HG03520 (cell line): ENCODE measurements at regions not wholly inside any gene's neighbourhood (a gene's known extent, or its start where the extent isn't known, plus 50 kb on each side); places are given as distances from the start of the nearest gene placed in this dataset.

Experiments used
- ATAC-seq: cut with Tn5 transposase; IDR thresholded peaks from one replicate; pipeline ENCODE4 v1.9.1; 2021; ENCODE audit warnings: mild to moderate bottlenecking, moderate library complexity; ENCODE audit not compliant: unreplicated experiment

DNA sequence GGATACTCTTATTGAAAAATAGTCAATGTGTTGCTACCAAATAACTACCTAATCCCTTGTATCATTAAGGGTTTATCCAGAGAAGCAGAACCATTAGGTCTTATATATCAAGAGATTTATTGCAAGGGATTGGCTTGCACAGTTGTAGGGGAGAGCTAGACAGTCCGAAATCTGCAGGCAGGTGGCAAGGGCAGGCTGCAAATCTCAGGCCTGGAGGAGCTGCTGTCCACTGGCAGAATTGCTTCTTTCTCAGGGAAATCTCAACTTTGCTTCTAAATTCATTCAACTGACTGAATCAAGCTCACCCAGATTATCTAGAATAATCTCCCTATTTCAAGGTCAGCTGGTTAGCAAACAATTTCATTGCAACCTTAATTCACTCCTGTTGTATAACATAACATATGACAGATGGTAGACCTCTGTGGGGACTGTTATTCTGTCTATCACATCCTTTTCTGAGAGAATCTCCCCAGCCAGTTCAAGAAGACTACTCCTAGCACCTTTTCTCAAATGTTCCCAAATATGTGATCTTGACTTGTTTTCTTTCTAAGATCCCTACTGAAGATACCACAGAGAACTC, 194.2 kb downstream of the NHLRC3 start:
- no peak for ATAC-seq

DNA sequence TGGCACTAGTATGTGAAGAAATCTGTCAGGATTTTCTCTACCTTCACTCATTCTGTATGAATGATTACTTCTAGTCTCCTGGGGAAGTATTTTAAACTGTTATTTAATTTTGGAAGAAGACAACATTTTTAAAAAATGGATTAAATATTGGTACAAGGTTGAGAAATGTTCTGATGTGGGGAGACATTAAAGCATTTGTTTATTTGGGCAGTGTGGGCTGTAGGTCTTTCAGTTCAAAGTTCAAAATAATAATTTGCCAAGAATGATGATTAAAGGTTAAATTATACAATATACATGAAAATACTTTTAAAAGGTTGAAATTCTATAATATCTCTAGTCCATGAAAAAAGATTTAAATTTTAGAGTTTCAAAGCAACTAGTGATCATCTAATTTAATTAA, 194.7 kb downstream of the NHLRC3 start:
- no peak for ATAC-seq

DNA sequence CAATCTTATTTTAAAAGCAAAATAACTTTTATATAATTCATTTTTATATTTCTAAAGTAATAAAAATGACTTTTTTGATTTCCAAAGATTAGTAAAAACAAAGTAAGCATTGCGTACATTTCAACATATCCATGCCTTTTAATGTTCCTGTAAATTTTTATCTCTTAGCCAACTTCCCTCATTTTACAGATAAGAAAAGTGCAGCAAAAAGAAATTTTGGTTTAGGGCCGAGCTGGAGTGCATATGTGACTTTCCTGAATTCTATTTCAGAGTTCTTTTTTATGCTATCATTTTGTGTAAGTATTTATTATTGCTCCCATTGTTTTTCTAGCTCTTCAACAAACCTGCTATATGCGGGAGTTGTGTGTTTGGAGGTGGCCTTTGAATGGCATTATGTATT, 195.3 kb downstream of the NHLRC3 start:
- ATAC-seq, result no peak

DNA sequence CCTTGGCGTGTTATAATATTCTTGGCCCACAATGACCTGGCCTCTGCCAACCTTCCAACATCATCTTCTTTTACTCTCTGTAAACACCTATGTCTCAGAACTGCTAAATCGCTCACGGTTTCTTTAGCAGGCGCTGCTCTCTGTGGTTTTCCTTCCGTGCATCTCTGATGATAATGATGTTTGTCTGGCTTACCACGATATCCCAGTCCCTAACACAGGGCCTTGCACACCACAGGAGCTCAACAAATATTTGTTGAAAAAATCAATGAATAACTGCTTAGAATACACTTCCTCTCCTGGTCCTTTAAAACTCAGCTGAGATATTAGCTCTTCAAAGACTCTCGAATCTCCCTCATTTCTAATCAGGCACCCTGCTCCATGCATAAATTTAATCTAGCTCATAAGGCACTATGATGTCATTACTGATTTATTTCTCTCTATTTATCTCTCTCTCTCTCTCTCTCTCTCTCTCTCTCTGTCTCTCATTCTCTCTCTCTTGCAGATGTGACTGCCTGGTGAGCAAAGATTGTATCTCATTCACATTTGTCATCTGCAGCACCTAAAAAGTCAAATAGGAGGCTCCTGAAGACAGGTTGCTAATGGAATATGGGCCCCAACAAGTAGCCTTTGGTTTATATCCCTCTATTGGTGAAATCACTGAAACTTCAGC, 206.4 kb downstream of the NHLRC3 start:
- no peak for ATAC-seq

DNA sequence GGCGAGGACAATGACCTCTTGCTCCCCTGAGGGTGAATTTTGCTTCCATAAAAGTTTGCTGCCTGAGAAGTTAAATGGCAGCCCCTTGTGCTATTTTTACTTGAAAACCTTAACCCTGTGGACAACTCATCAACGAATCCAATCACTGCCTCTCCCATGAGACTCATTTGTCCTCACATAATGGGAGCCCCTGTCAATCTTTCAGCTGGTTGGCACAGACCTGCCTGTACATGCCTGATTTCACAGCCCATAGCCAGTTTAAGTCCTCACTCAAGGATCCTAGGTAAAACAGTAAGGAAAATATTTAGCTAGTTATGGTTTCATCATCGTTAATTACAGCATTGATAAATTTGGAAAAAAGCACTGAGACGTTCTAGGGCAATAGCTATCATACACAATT, 207.4 kb downstream of the NHLRC3 start:
- no peak for ATAC-seq

DNA sequence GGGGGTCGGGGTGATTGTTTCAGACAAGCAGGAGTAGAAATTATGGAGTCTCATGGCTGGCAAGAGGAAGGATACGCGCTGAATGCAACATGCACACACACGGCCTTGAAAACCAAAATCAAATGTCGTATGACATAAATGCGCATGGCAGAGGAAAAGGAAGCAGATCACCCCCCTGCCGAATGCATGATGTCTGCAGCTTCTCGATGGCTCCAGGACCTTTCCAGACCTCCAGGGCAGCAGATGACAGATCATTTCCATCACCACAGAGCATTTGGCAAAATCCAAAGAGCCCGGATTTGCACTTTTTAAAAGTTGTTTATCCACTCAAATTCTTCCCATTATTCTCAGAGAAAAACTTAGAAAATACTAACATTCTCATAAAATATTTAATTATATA, 211.7 kb downstream of the NHLRC3 start:
- no peak for ATAC-seq

DNA sequence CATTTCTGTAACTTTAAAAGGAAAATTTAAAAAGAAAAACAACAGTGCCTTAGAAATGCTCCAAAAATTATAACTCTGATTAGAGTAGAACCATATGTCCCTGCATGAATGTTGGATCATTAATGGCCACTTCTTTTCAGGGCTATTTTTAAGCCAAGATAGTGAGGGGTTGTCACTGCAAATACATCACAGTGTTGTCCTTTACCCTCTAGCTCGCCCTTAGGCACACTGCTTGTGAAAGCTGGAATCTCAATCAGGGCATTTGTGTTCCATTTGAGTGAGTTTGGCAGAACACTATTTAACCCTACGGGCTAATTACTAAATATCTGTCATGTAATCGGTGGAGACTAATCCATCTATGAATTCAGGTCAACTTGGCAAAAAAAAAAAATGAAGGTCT, 212.2 kb downstream of the NHLRC3 start:
- ATAC-seq, result no peak

DNA sequence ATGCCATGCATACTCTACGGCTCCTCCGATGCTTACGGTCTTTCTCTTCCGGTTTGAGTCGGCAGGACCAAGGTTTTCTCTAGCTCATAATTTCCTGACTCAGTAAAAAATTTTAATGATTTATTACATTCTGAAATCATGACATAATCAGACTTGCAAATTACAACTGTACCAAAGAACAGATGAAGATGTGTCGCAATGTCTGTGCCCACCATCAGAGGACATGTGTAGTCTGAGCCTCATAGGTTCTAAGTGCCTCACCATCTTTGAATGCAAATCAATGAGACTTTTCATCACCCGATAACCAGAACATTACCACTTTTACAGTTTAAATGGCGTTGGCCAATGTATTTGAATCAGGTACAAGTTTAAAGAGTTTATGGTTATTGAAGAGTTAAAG, 213.1 kb downstream of the NHLRC3 start:
- ATAC-seq, result no peak

DNA sequence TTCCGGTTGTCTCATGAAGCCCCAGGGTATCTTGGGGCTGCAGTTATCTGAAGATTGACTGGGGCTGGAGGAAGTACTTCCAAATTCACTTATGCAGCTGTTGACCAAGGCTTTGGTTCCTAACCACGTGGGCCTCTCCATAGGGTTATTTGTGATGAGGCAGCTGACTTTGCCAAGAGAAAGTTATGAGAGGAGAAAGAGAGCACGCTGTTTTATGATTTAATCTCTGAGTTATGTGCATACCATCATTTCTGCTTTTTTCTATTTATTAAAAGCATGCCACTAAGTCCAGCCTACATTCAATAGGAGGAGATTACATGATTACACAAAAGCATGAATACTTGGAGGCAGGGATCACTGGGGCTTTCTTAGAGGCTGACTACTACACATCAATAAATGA, 215.5 kb downstream of the NHLRC3 start:
- no peak for ATAC-seq

DNA sequence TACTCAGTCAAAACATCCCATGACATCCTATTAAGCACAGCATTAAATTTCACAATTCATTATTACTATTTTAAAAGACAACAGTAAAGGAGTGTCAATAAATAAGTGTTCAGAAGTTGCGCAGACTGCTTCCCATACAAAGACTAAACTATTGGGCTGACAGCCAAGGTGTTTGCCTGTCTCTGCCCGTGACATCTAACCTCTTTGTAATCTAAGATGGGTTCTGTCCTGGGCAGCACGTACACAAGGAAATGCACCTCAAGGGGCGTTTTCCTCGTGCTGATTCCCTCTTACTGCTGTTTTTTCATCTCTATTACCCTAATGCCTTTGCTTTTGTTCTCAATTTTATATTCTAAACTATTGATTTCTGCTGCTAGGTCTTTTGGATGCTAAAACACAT, 216.3 kb downstream of the NHLRC3 start:
- no peak for ATAC-seq

DNA sequence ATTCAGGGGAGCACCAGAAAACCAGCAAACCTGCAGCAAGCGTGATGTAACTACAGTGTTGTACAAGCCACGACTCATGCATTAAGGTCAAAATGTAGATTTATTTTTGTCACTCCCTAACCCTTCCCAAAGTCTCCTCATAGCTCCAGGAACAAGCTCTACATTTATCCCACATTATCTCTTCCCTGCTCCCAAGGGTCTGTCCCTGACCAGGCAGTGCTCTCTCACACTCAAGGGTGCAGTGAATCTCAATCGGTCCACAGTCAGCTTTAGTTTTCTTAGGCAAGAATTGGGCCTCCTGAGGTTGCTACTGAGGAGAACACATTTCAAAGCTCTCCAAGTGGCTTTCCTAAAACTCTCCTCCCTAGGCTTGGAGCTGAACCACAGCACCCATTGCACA, 219.4 kb downstream of the NHLRC3 start:
- no peak for ATAC-seq

DNA sequence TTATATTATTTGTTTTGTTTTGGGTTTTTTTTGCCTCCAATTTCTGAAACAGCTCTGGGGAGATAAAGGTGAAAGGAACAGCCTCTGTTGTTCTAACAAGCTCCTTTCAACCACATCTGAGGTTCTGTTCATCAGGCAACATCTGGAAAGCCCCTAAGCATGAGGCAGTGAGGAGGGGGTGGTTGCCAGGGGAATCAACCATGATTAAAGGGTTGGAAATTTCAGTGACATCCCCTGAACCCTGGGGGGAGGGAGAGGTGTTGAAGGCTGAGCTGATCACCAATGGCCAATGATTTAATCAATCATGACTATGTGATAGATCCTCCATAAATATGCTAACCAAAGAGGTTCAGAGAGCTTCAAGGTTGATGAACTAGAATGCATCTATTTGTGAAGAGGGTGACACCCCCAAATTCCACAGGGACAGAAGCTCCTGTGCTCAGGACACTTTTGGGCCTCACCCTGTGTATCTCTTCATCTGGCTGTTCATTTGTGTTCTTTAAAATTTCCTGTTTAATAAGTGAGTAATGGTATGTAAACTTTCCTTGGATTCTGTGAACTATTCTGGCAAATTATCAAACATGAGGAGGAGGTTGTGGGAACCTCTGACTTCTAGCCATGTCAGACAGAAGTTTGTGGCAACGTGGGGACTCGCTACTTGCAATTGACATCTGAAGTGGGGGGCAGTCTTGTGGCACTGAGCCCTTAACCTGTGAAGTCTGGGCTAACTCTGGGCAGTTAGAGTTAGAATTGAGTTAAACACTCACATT, 221.3 kb downstream of the NHLRC3 start:
- no peak for ATAC-seq

DNA sequence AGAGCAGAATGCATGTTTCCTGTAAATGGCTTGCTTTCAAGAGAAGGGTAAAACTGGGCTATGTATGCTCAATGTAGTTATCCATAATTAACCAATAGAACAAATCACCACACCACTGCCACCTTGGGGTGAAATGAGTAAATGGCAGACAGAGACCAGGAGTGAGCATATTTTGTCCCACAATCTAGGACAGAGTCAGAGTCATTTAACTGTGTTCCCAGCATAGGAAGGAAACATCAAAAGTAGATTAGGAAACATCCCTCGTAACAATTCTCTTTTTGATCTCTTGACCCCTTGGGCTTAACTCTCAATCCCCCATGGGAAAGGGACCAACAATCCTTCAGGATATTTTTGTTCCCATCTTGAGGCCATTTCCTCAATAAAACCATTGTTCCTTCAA, 224.8 kb downstream of the NHLRC3 start:
- ATAC-seq, result peak; percentile 86

DNA sequence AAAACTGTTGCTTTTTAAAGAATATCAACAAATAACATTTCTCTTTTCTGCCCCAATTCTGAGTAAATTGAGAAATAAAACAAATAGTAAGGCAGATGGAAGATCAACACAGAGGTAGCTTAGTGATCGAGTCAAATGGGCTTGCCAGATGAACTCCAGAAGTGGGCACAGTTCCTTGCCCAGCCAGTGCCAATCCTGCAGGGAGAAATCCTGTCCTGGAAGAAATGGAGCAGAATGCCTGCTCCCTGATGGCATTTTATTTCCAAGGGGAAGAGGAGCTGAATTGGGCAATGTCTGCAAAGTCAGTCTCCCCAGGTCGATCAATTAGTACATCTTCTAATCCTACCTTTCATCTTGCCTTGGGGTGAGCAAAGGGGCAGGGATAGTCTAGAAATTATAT, 225.3 kb downstream of the NHLRC3 start:
- no peak for ATAC-seq

DNA sequence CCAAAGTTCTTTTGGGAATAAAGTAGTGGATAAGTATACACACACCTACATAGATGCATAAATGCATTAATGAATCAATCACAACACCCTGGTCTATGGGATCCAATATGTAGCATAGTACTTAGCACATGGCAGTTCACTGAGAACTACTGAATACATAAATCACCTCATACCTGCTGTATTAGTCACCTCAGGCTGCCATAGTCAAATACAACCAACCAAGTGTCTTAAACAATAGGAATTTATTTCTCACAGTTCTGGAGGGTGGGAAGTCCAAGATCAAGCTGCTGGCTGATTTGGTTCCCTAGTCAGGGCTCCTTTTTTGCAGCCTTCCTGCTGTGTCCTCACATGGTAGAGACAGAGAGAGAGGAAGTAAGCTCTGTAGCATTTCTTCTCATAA, 228.2 kb downstream of the NHLRC3 start:
- no peak for ATAC-seq

DNA sequence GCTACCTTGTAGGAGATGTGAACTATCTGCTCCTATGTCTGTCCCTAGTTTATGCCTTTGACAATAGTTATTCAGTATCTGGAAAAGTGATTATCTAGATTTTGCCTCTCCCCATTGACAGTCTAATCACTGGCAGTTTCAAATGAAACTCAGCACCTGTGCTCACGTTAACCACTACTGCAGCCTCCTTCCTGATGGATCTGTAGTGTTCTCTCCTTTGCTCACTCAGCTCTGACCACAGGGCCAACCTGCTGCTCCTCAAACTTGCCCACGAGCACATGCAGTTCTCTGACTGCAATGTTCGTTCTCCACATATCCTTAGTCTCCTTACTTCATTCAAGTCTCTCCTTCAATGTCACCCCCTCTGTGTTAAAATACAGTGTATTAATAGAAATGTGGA, 230.1 kb downstream of the NHLRC3 start:
- ATAC-seq, result no peak

DNA sequence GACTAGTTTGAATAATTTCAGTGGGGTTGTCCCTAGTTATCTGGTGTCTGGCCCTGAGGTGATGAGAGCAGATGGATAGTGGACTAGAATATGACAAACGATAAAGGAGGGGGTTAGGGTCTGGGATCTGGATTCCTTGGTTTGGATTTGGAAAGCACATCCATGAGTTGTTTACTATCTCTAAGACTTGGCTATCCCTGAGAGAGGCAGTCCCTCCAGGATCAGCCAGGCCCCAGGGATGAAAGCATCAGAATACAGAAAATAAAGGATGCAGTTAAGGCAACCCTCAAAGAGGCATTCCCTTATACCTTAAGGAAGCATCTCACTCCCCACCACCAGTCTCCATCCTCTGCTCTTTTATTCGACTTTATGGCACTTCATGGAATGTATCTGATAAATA, 230.7 kb downstream of the NHLRC3 start:
- no peak for ATAC-seq

DNA sequence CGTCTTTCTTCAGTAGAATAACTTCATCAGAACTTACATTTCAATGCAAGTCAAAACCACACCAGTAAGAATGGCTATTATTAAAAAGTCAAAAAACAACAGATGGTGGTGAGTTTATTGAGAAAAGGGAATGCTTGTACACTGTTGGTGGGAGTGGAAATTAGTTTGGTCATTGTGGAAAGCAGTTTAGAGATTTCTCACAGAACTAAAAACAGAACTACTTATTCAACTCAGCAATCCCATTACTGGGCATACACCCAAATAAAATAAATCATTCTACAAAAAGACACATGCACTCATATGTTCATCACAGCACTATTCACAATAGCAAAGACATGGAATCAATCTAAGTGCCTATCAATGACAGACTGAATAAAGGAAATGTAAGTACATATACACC, 231.2 kb downstream of the NHLRC3 start:
- ATAC-seq, result no peak

DNA sequence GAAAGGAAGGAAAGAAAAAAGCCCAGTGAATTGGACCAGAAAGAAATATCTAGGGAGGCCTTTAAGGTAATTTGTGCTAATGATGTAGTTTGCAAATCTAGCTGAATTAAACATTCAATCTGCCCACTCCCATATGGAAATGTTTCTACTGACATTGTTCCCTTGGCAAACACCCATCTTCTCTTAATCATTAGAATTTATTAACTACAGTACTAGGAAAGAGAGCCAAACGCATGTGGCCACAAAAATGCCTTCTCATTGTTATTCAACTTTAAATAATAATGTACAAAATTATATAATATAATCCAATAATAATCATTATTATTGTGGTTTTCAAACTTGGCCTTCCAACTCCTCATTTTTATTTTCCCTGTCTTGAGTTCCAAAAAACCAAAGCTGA, 234.7 kb downstream of the NHLRC3 start:
- ATAC-seq, result no peak

DNA sequence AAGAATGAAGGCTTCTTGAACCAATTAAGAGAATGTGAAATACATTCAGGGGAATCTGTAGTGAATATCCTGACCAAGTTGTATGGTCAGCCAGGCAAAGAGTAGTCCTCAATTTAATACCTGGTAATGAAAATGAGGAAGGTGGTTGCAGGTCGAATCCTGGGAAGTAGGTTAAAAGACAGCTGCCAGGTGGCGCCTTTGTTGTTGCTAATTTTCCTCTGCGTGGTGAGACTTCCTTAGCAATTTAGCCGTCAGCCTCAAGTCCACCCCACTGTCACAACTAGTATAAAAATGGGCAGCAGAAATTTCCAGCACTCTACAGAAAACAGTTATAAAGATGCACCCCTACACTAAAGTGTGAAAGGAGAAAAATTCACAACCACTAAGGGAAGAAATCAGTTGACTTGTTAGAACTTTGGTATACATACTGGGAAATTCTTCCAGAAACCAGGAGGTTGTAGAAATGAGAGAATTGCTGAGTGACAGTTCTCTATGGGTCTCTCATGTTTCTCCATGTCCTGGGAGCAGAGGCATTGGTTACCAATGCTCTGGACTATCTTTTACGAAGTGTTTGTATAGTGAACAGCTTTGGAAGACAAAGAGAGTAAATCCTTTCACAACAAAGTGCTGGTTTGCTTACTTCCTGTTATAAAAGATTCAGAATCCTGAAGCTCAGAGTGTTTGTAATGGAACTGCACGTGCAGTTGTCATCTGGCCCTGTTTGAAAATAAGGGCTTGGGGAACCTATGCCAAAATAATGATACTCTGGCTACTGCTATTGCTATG, 235.9 kb downstream of the NHLRC3 start:
- no peak for ATAC-seq

DNA sequence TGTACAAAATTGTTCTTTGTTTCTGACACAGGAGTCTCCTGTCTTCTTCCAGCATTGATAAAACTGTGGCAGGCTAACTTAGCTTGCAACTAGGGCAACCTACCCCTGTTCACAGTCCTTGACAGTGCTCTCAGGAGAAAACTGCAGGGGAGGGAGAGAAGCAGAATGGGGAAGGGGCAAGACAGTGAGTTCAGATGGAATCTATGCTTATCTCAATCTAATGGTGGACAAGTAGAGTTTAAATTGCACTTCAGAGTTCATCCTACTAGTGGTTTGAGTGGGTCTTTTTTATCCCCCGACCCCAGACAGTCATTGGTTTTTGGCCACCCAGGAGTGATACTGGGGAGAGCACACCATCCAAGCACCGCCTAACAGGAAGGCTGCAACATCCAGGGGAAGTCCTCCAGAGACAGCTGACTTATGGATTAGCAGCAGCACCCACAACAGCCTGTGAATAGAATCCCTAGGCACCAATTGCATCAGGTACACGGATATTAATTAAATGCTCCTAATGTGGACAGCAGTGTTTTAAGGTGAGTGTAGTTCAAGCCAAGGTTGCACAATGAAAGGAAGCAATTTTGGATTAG, 236.6 kb downstream of the NHLRC3 start:
- ATAC-seq, result no peak
